Jurkat, Clone E6-1 (cell line): ENCODE measurements at regions not wholly inside any gene's neighbourhood (a gene's known extent, or its start where the extent isn't known, plus 50 kb on each side); places are given as distances from the start of the nearest gene placed in this dataset.

Source experiments
- DNase-seq: peaks from one replicate; pipeline ENCODE4 v3.0.0-alpha.2; 2011; ENCODE audit warnings: low read depth, low spot score
- H3K4me3 ChIP-seq: 2 replicates; pipeline ENCODE4 v1.5.1; 2011; ENCODE audit warnings: mild to moderate bottlenecking, low read length, control low read depth, moderate library complexity

DNA sequence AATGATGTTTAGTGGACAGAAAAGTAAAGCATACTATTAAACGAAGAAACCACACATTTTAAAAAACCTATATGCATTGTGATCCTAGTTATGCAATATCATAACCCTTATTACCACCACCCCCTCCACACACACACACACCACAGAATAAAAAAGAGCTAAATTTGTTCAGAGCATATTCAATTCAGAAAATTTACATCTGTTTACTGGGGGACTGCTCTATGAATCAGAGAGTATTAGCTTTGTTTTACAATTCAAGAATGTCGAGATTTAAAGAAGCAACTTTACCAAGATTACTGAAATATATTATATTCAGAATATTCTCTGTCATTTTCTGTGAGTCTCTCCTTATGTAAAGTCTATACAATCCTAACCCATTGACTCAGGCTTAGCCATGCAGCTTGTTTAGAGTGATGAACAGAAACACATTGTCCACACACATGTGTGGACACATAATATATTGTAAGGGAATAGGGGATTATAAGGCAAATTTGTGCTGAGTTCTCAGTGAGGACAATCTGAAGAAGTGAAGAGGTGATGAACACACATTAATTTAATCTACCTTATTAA lies 369.6 kb upstream of the MARCKS start:
- H3K4me3 ChIP-seq = no peak overlapping the region
- DNase-seq = no peak

DNA sequence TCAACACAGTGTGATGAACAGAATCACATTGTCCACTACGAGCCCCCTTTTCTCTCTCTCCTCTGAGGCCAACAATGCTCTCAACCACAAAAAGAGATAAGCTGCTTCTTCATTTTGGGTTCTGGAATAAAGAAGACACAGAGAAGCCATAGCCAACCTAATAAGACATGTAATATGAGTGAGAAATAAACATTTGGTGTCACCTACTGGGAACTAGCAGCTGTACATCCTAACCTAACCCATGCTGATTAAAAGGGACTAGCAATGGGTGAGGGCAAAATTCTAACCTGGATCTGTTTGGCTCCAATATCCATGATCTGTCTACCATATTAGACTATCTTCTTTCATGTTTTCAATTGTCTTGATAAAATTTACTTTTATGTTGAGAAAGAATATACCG lies 369.1 kb upstream of the MARCKS start:
- DNase-seq = no peak
- no peak overlapping the region for H3K4me3 ChIP-seq

DNA sequence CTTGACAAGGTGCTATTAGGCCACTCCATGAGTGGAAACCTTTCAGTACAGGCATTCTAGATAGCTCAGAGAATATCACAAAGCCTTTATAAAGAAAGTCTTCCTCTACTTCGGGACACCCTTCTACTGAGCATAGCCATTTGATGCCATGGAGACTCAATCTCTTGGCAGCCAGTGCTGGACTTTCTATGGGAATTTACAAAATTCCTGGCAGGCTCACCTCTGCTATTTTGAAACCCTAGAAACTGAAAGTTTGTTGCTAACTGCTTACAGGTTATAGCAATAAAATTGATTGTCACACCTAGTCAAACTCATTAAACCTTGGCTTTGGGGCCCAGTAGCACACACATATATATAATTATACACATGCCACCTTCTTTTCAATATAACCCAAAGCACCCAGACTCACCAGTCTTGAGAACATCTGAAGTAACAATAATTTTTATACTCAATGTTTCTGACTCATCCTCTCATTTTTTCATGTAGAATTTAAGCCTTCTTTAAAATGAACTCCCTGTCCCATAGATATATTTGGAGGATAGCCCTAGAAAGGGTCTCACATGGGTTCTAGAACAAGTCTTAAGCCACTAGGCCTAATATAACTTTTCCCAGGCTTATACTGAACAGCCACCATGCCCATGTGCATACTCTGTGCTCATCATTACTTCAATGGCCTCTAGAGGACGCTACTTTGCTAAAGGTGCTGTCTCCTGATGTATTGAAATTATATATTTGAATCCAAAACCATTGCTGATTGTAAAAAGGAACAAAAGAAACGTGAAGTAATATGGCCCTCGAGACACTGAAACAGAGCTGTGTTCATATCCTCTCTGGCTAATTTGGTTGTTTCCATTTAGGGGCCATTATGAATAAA lies 368.1 kb upstream of the MARCKS start:
- DNase-seq = no peak

DNA sequence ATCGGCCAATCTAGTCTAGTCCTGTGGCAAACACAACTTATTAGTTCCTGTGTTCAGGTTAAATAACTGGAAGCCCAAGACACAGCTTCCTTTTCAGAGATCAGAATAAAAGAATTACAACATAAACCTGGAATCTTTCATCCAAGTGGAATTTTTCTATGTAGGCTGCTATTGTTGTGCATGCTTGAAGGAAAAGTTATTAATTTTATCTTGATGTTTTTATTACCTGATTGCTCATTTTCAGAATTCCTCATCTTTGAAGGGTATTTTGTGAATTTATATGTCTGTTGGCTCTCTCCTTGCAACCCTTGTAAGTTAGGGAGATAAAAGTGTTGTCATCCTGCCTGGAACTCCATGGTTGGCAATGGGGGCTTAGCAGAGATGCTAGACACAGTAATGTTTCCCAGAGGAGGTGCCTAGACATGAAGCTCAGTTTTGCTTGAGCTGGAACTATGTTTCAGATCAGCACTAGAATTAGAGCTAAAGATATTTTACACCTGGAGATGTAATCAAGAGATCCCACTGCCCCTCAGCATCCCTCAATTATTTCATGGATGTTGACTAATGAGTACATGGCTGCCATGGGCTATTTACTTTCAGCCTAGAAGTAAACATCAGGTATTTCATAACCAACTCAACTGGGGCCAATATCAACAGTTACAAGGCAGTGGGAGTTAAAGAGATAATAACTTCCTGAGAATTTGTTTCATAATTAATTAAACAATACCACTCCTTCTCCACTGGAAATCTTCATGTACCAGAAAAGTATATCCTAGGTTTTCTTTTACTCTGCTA lies 367.0 kb upstream of the MARCKS start:
- no peak overlapping the region for H3K4me3 ChIP-seq
- no peak for DNase-seq

More for the DNA sequence above, 368.1 kb upstream of the MARCKS start:
- no peak overlapping the region for H3K4me3 ChIP-seq

DNA sequence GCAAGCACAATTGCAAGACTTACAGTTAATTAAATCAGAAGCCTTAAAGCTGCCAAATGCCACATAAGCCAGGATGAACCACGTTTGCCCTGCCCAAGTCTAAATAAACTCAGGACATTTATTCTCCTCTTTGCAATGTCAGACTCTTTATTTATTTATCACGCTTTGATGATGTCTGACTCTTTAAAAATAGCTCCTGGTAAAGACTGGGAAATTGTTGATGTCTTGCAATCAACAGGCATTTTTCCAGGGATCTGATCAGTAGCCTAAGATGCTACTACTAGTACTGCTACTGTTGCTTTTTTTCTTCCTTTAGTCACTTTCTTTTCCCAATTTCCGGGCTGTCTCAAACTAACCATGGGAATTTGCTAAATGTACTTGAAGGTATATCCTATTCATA lies 365.8 kb upstream of the MARCKS start:
- DNase-seq = no peak
- H3K4me3 ChIP-seq = no peak overlapping the region

DNA sequence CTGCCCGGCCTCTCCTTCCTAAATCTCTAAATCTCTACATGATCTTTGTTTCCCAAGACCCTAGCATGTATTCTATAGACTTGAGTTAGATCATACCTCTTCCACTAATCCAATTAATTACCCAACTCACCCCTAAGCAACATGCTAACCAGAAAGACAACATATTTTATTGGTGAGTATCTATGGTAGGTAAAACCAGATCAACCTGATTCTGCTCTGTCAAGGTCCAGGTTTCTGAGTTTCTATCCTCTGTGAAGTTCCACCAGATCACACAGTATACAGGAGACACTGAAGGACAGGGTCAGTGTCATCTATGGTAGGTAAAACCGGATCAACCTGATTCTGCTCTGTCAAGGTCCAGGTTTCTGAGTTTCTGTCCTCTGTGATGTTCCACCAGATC lies 363.2 kb upstream of the MARCKS start:
- DNase-seq = no peak
- H3K4me3 ChIP-seq = no peak overlapping the region

DNA sequence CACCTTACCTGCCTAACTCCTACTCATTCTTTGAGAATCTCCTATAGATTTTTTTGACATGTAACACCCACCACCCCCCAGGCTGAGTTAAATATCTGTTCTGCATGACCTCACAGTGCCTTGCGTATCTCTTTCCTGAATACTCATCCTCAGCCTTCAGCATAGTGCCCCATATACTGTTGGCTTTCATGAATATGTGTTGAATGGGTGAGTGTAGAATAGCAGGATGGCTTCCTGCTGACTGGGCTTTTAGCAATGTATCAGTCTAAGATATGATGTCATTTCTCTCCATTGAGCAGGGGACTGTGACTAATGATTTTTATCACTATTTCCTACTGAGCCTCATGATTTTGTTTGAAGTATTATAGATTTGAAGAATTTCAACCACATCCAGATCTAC lies 361.6 kb upstream of the MARCKS start:
- DNase-seq = no peak
- no peak overlapping the region for H3K4me3 ChIP-seq

DNA sequence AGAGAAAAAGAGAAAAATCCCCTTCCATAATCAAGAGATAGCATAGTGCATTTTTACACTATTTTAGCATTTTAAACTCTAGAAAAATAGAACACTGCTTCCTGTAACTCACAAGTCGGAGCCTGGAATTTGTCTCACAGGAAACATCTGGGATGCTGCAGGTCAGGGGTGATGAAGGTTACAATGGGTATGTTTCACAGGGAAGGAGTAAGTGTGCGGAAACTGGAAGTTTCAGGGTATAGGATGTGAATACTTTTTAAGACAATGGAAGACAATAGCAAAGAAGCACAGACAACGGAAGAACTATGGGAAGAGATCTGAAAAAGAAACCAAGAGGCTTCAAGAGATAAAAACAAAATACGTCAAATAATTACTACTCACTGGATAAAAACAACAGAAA lies 361.0 kb upstream of the MARCKS start:
- no peak overlapping the region for H3K4me3 ChIP-seq
- no peak for DNase-seq

DNA sequence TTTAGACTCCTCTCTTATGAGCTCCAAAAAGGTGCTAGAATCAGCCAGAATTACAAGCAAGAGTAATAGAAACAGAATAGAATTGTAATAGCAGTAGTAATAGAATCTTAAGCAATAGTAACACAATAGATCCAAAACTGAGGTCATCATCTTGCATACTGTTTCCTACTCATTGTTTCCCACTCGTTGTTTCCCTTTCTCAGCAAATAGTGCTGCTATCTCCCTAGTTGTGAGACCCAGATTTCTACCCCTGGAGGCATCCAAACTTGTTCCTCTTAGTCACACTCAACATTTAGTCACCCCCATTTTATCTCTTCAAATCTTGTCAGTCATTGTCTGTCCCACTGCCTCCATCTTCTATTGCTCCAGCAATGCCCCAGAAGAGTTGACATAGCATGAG lies 356.9 kb upstream of the MARCKS start:
- no peak for DNase-seq
- H3K4me3 ChIP-seq = no peak overlapping the region

DNA sequence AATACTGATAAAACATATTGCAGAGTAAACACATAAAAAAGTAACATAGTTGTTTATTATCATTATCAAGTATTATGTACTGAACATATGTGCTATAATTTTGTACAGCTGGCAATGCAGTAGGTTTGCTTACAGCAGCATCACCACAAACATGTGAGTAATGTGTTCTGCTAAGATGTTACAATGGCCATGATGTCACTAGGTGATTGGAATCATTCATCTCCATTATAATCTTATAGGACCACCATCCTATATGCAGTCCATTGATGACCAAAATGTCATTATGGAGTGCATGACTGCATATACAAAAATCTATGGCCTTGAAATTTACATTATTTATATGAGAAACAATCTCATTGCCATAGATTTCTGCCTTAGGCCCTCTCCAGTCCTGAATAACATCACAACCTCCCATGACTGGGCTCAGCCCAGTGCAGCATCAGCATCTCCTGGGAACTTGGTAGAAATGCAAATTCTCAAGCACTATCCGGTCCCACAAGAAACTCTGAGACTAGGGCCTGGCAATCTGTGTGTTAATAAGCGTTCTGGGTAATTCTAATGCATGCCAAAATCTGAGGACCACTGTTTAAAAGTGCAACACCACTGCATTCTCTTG lies 352.0 kb upstream of the MARCKS start:
- H3K4me3 ChIP-seq = no peak overlapping the region
- DNase-seq = no peak

DNA sequence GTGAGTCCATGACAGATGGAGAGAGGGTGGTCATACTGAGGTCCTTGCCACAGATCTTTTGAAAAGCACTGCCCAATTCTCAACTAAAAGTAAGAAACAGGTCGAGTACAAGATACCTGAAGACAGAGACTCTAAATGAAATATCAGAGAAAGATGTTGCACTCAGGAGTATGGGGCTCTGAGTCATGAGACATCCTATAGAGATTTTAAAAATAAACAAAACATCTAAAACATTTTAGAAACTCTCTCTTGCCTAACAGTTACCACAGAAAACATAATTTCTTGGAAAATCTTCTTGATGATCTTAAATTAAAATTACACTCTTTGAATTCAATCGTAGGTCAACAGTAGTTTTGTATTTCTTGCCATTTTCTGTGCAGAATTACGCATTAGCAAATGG lies 348.9 kb upstream of the MARCKS start:
- DNase-seq = no peak
- no peak overlapping the region for H3K4me3 ChIP-seq

DNA sequence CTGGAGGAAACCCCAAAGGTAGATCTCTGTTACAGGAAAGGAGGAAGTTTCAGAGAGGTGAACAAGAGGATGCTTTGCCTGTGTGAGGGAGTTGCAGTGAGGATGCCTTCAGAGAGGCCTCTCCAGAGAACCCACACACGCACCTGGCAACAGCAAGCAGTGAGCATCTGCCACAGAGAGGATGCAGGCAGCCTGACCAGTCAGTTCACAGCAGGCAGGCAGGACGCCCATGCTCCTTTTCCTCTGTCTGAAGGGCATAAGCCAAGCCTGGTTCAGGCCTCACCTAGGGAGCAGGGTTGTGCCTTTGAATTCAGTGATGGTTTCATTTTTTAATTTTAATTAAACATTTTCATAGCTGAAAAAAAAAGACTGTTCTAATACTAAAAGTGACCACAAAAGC lies 346.0 kb upstream of the MARCKS start:
- no peak overlapping the region for H3K4me3 ChIP-seq
- no peak for DNase-seq

DNA sequence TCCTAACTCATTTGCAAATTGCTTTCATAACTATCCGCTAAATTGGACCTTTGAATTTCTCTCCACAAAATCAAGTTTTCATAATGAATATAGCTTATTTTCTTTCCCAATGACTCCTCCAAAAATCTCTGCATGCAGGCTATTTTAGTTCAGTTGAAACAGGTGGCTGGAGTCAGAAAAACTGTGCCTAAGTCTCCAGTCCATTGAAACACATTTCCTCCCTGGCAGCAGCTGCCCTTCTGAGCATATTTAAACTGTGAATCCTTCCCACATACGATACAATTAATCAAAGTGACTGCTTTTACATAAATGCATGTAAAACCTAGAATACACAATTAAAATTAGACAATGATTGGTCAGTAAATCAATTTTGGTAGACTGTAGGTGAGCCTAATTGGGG lies 344.6 kb upstream of the MARCKS start:
- no peak for DNase-seq
- no peak overlapping the region for H3K4me3 ChIP-seq

DNA sequence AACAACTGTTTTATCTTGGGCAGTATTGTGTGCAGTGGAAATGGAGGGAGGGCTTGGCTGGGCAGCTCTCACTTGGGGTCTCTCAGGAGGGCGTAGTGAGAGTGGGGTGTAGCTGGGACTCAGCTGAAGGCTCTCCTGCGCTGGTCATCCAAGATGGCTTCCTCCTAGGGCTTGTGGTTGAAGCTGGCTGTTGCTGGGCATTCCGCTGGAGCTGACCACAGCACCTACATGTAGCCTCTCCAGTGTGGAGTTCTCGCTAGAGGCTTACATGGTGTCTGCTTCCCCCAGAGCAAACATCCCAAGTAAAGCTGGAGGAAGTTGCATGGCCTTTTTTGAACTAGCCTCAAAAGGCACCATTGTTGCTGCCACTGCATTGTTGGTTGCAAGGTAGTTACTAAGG lies 344.1 kb upstream of the MARCKS start:
- no peak for DNase-seq
- no peak overlapping the region for H3K4me3 ChIP-seq

DNA sequence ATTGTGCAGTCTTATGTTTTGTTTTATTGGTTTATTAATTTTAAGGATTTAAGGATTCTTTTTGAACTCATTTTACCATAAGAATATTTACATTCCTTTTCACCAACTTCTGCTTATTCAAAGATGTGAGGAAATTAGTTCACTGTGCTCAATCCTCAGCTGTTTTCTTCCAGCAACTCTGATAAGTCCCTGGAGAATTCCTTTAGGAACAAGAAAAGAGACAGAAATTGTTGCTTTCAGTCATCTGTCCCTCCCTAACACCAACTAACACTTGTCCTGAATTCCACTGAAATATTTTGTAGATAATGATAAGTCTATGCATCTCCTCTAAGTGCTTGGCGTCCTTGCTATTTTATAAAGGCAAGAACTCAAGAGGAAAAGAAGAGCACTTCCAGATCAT lies 334.8 kb upstream of the MARCKS start:
- DNase-seq = no peak
- H3K4me3 ChIP-seq = no peak overlapping the region

DNA sequence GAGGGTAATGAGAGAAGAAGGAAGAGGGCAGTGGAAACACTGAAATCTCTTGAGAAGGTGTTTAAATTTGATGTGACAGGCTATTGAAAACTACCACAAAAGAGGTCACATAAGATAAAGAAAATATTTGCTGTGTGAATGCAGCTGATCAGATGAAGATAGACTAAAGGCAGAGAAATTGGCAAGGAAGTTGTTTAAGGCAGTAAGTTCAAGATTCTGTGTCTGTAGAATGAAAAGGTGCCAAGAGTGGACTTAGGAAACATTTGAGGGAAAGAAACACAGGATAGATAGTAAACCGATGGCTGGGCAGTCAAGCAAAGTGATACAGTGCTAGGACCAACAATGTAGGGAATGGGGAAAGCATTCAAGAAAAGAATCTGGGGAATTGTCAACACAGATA lies 332.3 kb upstream of the MARCKS start:
- no peak for DNase-seq
- H3K4me3 ChIP-seq = no peak overlapping the region

DNA sequence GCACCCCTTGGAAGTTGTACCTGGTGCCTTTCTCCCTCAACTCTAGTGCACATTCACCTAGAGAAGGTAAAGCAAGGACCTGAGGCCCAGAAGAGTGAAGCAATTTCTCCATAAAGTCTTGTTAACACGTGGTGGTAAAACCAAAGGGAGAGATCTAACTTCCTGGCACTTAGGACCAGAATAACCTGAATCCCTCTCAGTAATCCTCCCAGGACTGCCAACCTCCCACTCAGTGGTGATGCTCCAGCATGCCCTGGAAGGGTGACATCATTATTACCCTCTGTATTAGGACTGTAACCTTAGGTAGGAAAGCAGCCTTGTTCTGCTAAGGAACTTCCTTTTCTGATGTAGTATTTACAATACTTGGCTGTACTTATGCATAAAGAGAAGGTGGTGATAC lies 330.6 kb upstream of the MARCKS start:
- H3K4me3 ChIP-seq = no peak overlapping the region
- no peak for DNase-seq

DNA sequence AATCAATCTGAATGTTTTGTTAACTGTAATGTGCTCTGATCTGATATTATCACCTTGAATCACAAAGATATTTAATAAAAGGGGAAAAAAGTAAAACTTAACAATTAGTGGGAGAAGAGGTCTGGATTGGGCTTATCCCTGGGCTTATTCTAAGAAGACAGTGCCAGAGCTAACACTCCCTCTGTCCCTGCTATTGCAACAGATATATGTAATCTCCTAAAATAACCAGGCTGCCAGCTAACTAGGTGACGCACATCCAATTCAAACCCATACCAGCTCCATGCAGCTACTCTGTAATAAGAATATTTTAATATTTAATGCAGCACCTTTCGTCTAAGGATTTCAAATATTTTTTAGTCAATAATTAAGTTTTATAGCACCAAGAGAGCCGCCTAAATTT lies 330.1 kb upstream of the MARCKS start:
- DNase-seq = no peak
- no peak overlapping the region for H3K4me3 ChIP-seq

DNA sequence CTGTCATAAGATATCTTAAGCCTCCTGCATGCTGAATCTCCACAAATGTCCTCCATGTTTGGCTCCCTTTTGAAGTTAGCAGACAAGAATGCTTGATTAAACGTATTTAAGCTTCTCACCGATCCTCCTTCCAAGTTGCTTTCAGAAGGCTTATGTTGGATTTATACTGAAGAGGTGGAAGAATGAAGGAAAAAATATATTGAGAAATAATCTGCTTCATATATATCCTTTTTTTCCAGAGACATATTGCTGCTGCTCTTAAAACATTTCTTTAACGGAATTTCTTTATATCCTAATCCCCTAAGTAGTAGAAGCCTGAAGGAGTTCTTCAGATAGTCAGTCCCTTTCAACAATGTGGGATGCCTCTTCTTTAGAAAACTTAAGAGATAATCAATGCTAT lies 329.0 kb upstream of the MARCKS start:
- H3K4me3 ChIP-seq = no peak overlapping the region
- DNase-seq = no peak

DNA sequence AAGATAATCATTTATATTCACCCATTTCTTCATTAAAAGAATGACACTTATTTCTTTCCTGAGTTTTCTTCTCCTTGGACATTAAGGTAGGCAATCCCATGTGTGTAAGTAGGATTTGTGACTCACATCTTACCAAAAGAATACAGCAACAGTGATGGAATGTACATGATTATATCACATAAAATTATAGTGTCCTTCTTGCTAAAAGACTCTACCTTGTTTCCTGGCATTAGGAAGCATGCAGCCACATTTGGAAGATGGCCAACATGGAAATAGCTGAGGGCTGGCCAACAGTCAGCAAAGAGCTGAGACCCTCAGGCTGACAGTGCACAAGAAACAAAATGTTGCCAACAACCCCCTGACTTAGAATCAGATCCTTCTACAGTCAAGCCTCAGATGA lies 327.9 kb upstream of the MARCKS start:
- DNase-seq = no peak
- H3K4me3 ChIP-seq = no peak overlapping the region
